ENCODE measurements at regions not wholly inside any gene's neighbourhood (a gene's known extent, or its start where the extent isn't known, plus 50 kb on each side); places are given as distances from the start of the nearest gene placed in this dataset.
A peak's percentile ranks its signal among the peaks of the same experiment; 100 is the strongest.

DNA sequence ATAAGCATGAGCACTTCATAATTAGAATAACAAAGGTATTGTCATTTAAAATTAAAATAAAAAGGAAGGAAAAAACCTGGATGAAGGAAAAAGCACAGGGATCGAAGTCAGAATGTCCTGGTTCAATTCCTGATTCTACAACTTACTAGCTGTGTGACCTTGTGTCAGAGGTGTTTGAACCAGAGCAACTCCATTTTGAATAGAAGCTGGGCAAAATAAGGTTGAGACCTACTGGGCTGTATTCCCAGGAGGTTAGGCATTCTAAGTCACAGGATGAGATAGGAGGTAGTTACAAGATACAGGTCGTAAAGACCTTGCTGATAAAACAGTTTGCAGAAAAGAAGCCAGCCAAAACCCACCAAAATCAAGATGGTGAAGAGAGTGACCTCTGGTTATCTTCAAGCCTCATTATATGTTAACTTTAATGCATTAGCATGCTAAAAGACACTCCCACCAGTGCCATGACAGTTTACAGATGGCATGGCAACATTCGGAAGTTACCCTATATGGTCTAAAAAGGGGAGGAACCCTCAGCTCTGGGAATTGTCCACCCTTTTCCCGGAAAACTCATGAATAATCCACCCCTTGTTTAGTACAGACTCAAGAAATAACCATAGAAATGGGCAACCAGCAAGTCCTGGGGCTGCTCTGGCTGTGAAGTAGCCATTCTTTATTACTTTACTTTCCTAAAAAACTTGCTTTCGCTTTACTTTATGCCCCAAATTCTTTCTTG lies 412.7 kb downstream of the PIK3R1 start (continued):
- TF ChIP-seq ZNF586 (CRISPR knock-in tag; conservative IDR thresholded peaks at IDR 0.05) (no peak), SRF (CRISPR knock-in tag; IDR thresholded peaks at IDR 0.05) (peak; percentile 72 to 96; a peak in 3 of 4 replicates), SAP30 (IDR thresholded peaks at IDR 0.05; ENCODE audit: borderline replicate concordance, insufficient read depth, low read depth, low read length, poor library complexity, severe bottlenecking) (no peak), POLR2B (IDR thresholded peaks at IDR 0.05; ENCODE audit: low read depth, partially characterized antibody) (no peak), DIDO1 (tag; IDR thresholded peaks at IDR 0.05; ENCODE audit: low read depth) (peak; percentile 63; the same call in 1 of the 2 replicates), NFIC (IDR thresholded peaks at IDR 0.05) (no peak), ZNF707 (CRISPR knock-in tag; conservative IDR thresholded peaks at IDR 0.05) (no peak), HNRNPL (IDR thresholded peaks at IDR 0.05; ENCODE audit: low read depth, low read length) (no peak), NFXL1 (CRISPR knock-in tag; IDR thresholded peaks at IDR 0.05) (no peak), MCM7 (IDR thresholded peaks at IDR 0.05) (no peak), PYGO2 (tag; IDR thresholded peaks at IDR 0.05) (peak; percentile 90), MECOM (CRISPR knock-in tag; IDR thresholded peaks at IDR 0.05) (peak; percentile 42; the same call in 1 of the 2 replicates), TBL1XR1 (IDR thresholded peaks at IDR 0.05; ENCODE audit: low read length in 2 of 2) (no peak), MCM5 (IDR thresholded peaks at IDR 0.05; ENCODE audit: low read depth) (no peak), SMC3 (conservative IDR thresholded peaks at IDR 0.05; ENCODE audit: insufficient read depth, low read depth, low read length) (no peak), ZNF589 (CRISPR knock-in tag; IDR thresholded peaks at IDR 0.05; ENCODE audit: low read depth) (peak; percentile 81), ZKSCAN8 (CRISPR knock-in tag; IDR thresholded peaks at IDR 0.05) (peak; percentile 71; the same call in 1 of the 2 replicates), CXXC5 (CRISPR knock-in tag; IDR thresholded peaks at IDR 0.05) (no peak), ZNF184 (CRISPR knock-in tag; IDR thresholded peaks at IDR 0.05) (no peak), EGR1 (conservative IDR thresholded peaks at IDR 0.05) (no peak)
- TF ChIP-seq, protein P1, sequence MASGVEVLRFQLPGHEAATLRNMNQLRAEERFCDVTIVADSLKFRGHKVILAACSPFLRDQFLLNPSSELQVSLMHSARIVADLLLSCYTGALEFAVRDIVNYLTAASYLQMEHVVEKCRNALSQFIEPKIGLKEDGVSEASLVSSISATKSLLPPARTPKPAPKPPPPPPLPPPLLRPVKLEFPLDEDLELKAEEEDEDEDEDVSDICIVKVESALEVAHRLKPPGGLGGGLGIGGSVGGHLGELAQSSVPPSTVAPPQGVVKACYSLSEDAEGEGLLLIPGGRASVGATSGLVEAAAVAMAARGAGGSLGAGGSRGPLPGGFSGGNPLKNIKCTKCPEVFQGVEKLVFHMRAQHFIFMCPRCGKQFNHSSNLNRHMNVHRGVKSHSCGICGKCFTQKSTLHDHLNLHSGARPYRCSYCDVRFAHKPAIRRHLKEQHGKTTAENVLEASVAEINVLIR (CRISPR knock-in tag; IDR thresholded peaks at IDR 0.05) = no peak
- TF ChIP-seq, protein P2, sequence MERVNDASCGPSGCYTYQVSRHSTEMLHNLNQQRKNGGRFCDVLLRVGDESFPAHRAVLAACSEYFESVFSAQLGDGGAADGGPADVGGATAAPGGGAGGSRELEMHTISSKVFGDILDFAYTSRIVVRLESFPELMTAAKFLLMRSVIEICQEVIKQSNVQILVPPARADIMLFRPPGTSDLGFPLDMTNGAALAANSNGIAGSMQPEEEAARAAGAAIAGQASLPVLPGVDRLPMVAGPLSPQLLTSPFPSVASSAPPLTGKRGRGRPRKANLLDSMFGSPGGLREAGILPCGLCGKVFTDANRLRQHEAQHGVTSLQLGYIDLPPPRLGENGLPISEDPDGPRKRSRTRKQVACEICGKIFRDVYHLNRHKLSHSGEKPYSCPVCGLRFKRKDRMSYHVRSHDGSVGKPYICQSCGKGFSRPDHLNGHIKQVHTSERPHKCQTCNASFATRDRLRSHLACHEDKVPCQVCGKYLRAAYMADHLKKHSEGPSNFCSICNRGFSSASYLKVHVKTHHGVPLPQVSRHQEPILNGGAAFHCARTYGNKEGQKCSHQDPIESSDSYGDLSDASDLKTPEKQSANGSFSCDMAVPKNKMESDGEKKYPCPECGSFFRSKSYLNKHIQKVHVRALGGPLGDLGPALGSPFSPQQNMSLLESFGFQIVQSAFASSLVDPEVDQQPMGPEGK (CRISPR knock-in tag; IDR thresholded peaks at IDR 0.05; ENCODE audit: borderline replicate concordance) = no peak
- TF ChIP-seq, protein P3, sequence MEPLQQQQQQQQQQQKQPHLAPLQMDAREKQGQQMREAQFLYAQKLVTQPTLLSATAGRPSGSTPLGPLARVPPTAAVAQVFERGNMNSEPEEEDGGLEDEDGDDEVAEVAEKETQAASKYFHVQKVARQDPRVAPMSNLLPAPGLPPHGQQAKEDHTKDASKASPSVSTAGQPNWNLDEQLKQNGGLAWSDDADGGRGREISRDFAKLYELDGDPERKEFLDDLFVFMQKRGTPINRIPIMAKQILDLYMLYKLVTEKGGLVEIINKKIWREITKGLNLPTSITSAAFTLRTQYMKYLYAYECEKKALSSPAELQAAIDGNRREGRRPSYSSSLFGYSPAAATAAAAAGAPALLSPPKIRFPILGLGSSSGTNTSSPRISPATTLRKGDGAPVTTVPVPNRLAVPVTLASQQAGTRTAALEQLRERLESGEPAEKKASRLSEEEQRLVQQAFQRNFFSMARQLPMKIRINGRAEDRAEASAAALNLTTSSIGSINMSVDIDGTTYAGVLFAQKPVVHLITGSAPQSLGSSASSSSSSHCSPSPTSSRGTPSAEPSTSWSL (CRISPR knock-in tag; IDR thresholded peaks at IDR 0.05; ENCODE audit: borderline replicate concordance) = no peak
- TF ChIP-seq, protein P4, sequence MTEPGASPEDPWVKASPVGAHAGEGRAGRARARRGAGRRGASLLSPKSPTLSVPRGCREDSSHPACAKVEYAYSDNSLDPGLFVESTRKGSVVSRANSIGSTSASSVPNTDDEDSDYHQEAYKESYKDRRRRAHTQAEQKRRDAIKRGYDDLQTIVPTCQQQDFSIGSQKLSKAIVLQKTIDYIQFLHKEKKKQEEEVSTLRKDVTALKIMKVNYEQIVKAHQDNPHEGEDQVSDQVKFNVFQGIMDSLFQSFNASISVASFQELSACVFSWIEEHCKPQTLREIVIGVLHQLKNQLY (CRISPR knock-in tag; conservative IDR thresholded peaks at IDR 0.05) = no peak

Data from K562 (cell line).